Loucy (cell line): ENCODE measurements at regions not wholly inside any gene's neighbourhood (a gene's known extent, or its start where the extent isn't known, plus 50 kb on each side); places are given as distances from the start of the nearest gene placed in this dataset.

ENCODE experiments used
- H2AFZ ChIP-seq: fragments of 200-600 bp; sonication (generic); 2 replicates; pipeline ENCODE4 v1.6.0; 2016; ENCODE audit warnings: antibody characterized with exemption, mild to moderate bottlenecking, low read length, moderate library complexity
- H3F3A ChIP-seq: fragments of 200-600 bp; 2 replicates; pipeline ENCODE4 v1.6.0; 2016; ENCODE audit warnings: antibody characterized with exemption, low read depth, mild to moderate bottlenecking
- H3K27me3 ChIP-seq: fragments of 200-600 bp; sonication (generic); 2 replicates; pipeline ENCODE4 v1.6.1; 2014; ENCODE audit warnings: low read length, mild to moderate bottlenecking; ENCODE audit not compliant: insufficient read depth, poor library complexity, severe bottlenecking
- H3K36me3 ChIP-seq: fragments of 200-600 bp; sonication (generic); 2 replicates; pipeline ENCODE4 v1.6.1; 2016; ENCODE audit warnings: low read length; ENCODE audit not compliant: insufficient read depth
- H3K4me1 ChIP-seq: fragments of 200-600 bp; sonication (generic); 2 replicates; pipeline ENCODE4 v1.5.1; 2014; ENCODE audit warnings: low read length, mild to moderate bottlenecking; ENCODE audit not compliant: insufficient read depth, poor library complexity, severe bottlenecking
- H3K4me2 ChIP-seq: fragments of 200-600 bp; sonication (generic); 2 replicates; pipeline ENCODE4 v1.6.0; 2014; ENCODE audit warnings: antibody characterized with exemption, low read length, low read depth, mild to moderate bottlenecking; ENCODE audit not compliant: poor library complexity, severe bottlenecking
- H3K4me3 ChIP-seq: fragments of 200-600 bp; sonication (generic); 2 replicates; pipeline ENCODE4 v1.5.1; 2014; ENCODE audit warnings: low read length, mild to moderate bottlenecking, mixed read lengths; ENCODE audit not compliant: poor library complexity, severe bottlenecking
- H3K79me2 ChIP-seq: fragments of 200-600 bp; sonication (generic); 2 replicates; pipeline ENCODE4 v1.6.1; 2014; ENCODE audit warnings: low read length; ENCODE audit not compliant: insufficient read depth
- H3K9ac ChIP-seq: fragments of 200-600 bp; sonication (generic); 2 replicates; pipeline ENCODE4 v1.6.0; 2014; ENCODE audit warnings: mild to moderate bottlenecking, low read depth, low read length, moderate library complexity; ENCODE audit not compliant: poor library complexity, severe bottlenecking
- H3K9me2 ChIP-seq: fragments of 200-600 bp; sonication (generic); replicated peaks from 2 replicates; pipeline ENCODE4 v1.6.1; 2016; ENCODE audit warnings: low read depth, low read length, mixed read lengths
- H3K9me3 ChIP-seq: fragments of 200-600 bp; sonication (generic); 2 replicates; pipeline ENCODE4 v1.6.1; 2014; ENCODE audit warnings: mild to moderate bottlenecking, antibody characterized with exemption, low read length, low read depth; ENCODE audit not compliant: insufficient read depth
- H4K20me1 ChIP-seq: fragments of 200-600 bp; sonication (generic); 2 replicates; pipeline ENCODE4 v1.6.0; 2014; ENCODE audit warnings: antibody characterized with exemption, low read length, mild to moderate bottlenecking; ENCODE audit not compliant: insufficient read depth, poor library complexity, severe bottlenecking
- CTCF ChIP-seq: fragments of 200-600 bp; sonication (generic); conservative IDR thresholded peaks from 2 replicates; pipeline ENCODE4 v1.5.1; 2014; ENCODE audit warnings: mild to moderate bottlenecking, antibody characterized with exemption, low read length
- EZH2phosphoT487 ChIP-seq: fragments of 200-600 bp; IDR thresholded peaks from 2 replicates; pipeline ENCODE4 v1.6.1; 2018; ENCODE audit warnings: antibody characterized with exemption, mild to moderate bottlenecking, moderate library complexity, borderline replicate concordance

- H3K9ac ChIP-seq = no peak overlapping the region
- H4K20me1 ChIP-seq = no peaks in the 10 kb centered on the region
- H3F3A ChIP-seq = no peaks in the 10 kb centered on the region
- no peaks in the 10 kb centered on the region for H3K36me3 ChIP-seq
- no peaks in the 10 kb centered on the region for H3K9me3 ChIP-seq
- TF ChIP-seq EZH2phosphoT487 = no peak
- no peak for TF ChIP-seq CTCF
- no peak overlapping the region for H3K4me2 ChIP-seq
- no peaks in the 10 kb centered on the region for H3K27me3 ChIP-seq
- H3K9me2 ChIP-seq = no peaks in the 10 kb centered on the region
- H3K79me2 ChIP-seq = no peaks in the 10 kb centered on the region
- H3K4me1 ChIP-seq = no peaks in the 10 kb centered on the region
- no peak overlapping the region for H3K4me3 ChIP-seq
- no peak overlapping the region for H2AFZ ChIP-seq
Measured at GRCh38 chr20:24116611-24117010, 128.0 kb upstream of the GGTLC1 start.

- no peaks in the 10 kb centered on the region for H3F3A ChIP-seq
- no peaks in the 10 kb centered on the region for H3K79me2 ChIP-seq
- H3K9me3 ChIP-seq = no peaks in the 10 kb centered on the region
- no peaks in the 10 kb centered on the region for H3K36me3 ChIP-seq
- H3K4me2 ChIP-seq = no peak overlapping the region
- H3K9ac ChIP-seq = no peak overlapping the region
- no peak overlapping the region for H3K4me3 ChIP-seq
- H3K4me1 ChIP-seq = no peaks in the 10 kb centered on the region
- TF ChIP-seq EZH2phosphoT487 (no peak), CTCF (no peak)
- no peak overlapping the region for H2AFZ ChIP-seq
- H4K20me1 ChIP-seq = no peaks in the 10 kb centered on the region
- H3K27me3 ChIP-seq = no peaks in the 10 kb centered on the region
- H3K9me2 ChIP-seq = no peaks in the 10 kb centered on the region
Measured at GRCh38 chr20:24112360-24112759, 123.8 kb upstream of the GGTLC1 start.

- H3K9ac ChIP-seq = no peak overlapping the region
- H4K20me1 ChIP-seq = no peaks in the 10 kb centered on the region
- TF ChIP-seq CTCF = no peak
- no peak for TF ChIP-seq EZH2phosphoT487
- H3K4me2 ChIP-seq = no peak overlapping the region
- H3F3A ChIP-seq = no peaks in the 10 kb centered on the region
- H3K9me2 ChIP-seq = no peaks in the 10 kb centered on the region
- H3K36me3 ChIP-seq = no peaks in the 10 kb centered on the region
- no peak overlapping the region for H3K4me3 ChIP-seq
- H3K79me2 ChIP-seq = no peaks in the 10 kb centered on the region
- no peaks in the 10 kb centered on the region for H3K4me1 ChIP-seq
- H3K27me3 ChIP-seq = no peaks in the 10 kb centered on the region
- no peaks in the 10 kb centered on the region for H3K9me3 ChIP-seq
- no peak overlapping the region for H2AFZ ChIP-seq
Measured at GRCh38 chr20:24111858-24112257, 123.3 kb upstream of the GGTLC1 start.
